ENCODE measurements at regions not wholly inside any gene's neighbourhood (a gene's known extent, or its start where the extent isn't known, plus 50 kb on each side); places are given as distances from the start of the nearest gene placed in this dataset.
"Not testable (repeated sequence)": the region's sequence is repeated elsewhere in the genome, so short reads cannot be mapped to it uniquely, and the experiment has no call there.

DNA sequence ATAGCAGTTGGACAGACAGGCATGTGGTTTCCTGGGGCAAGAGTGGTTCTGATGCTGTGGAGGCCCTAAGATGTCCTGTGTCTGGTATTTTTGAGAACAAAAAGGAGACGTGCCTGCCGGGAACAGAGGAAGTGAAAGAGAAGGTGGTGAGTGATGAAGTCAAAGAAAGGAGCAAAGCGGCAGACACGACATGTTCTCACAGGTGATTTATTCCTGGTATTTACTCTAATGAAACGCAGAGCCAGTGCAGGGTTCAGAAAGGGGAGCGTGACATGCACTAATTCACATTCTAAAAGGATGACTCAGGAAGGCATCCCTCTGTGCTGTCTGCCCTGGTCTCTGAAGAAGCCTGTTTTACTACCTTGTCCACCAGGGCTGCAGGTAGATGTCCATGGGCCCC is 211.0 kb downstream of the KCNE4 start:
- Mint-ChIP-seq H3K4me1 (no peaks in the 10 kb centered on the region), H3K27me3 (no peaks in the 10 kb centered on the region), H3K9me3 (peaks cover 3% of the 10 kb centered on the region), H3K36me3 (ENCODE audit: low read depth) (no peaks in the 10 kb centered on the region), H3K4me3 (no peak overlapping the region), H3K27ac (no peak overlapping the region)
- CTCF ChIA-PET: no interaction called here
- no peak for DNase-seq
- POLR2A ChIA-PET: no interaction called here

DNA sequence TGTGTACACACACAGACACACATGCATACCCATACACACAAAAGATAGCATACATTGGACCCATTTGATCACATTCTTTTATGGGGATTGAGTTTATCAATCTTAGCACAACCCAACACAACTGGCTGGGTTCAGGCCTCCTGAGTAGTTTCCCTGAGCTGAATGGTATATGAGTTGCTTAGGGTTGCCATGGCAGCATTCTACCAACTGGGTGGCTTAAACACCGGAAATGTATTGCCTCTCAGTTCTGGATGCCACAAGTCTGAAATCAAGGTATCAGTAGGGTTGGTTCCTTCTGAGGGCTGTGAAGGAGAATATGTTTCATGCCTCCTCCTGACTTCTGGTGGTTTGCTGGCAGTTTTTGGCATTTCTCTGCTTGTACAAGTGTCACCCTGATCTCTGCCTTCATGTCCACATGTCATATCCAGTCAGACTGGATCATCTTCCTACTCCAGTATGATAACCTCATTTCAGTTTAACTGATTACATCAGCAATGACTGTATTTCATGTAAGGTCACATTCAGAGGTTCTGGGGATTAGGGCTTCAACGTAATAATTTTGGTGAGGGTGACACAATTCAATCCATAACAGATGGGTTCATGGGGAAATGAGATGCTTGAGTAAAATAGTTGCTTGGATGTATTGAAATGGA is 212.7 kb downstream of the KCNE4 start:
- Mint-ChIP-seq H3K4me1 (no peaks in the 10 kb centered on the region), H3K4me3 (no peak overlapping the region), H3K27me3 (no peaks in the 10 kb centered on the region), H3K27ac (no peak overlapping the region), H3K9me3 (peaks cover 3% of the 10 kb centered on the region), H3K36me3 (ENCODE audit: low read depth) (no peaks in the 10 kb centered on the region)
- ChIA-PET POLR2A (no interaction called here), CTCF (no interaction called here)
- no peak for DNase-seq

DNA sequence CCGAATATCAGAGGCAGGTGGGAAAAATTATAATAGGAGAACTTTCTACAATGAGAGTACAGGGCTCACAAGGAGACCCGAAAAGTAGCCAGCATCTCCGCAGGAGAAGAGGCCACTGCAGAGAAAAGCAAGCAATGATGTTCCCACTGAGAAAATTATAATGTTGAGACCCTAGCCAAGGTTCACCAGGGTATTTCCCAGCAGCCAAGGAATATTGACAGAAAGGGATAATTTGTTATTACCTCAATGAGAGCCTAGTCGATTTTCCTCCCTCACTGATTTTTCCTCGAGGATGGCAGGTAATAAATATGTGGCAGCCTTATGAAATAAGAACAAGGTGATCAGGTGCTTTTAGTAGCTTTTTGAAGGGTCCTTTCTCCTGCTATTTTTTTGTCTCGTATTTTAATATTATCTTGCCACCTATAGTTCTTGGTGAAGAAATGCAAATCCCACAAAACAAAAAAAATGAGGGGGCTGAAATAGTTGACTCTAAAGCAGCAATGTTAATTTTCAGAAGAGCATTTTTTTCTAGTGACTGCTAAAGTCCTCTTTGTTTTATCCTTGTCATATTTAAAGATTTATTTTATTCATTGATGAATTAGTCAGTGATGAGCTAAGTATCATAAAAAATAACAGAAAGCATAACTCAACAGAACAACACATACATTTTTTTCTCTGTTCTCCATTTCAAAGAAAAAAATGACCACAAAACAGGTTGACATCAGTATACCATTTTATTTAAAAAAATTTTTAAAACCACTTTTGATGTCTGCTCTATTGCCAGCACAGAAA is 215.4 kb downstream of the KCNE4 start:
- Mint-ChIP-seq H3K36me3 (ENCODE audit: low read depth) (no peaks in the 10 kb centered on the region), H3K9me3 (no peaks in the 10 kb centered on the region), H3K27ac (no peak overlapping the region), H3K4me1 (no peaks in the 10 kb centered on the region), H3K27me3 (no peaks in the 10 kb centered on the region), H3K4me3 (no peak overlapping the region)
- CTCF ChIA-PET: no interaction called here
- POLR2A ChIA-PET: no interaction called here
- no peak for DNase-seq

DNA sequence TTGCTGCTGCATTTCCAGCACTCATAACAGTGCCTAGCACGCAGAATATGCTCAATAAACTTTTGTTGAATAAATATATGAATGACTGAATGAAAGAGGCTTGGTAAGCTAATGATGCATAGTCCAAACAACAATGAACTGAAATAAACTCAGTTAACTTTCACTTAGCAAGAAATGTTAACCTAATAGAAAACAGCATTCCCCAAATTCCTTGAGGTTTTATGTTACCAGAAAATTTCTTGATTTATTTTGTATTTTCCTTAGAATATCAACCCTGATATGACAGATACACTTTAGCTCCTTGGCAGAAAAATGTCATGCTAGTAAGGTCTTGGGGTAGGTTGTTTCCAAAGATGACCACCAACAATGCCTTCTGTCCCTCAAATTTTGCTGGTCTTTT is 217.4 kb downstream of the KCNE4 start:
- no peak for DNase-seq
- H3K27ac Mint-ChIP-seq: no peak overlapping the region
- ChIA-PET CTCF (no interaction called here), POLR2A (no interaction called here)
- H3K4me3 Mint-ChIP-seq: no peak overlapping the region
- no peaks in the 10 kb centered on the region for H3K9me3 Mint-ChIP-seq
- no peaks in the 10 kb centered on the region for H3K36me3 Mint-ChIP-seq (ENCODE audit: low read depth)
- H3K4me1 Mint-ChIP-seq: no peaks in the 10 kb centered on the region
- no peaks in the 10 kb centered on the region for H3K27me3 Mint-ChIP-seq

DNA sequence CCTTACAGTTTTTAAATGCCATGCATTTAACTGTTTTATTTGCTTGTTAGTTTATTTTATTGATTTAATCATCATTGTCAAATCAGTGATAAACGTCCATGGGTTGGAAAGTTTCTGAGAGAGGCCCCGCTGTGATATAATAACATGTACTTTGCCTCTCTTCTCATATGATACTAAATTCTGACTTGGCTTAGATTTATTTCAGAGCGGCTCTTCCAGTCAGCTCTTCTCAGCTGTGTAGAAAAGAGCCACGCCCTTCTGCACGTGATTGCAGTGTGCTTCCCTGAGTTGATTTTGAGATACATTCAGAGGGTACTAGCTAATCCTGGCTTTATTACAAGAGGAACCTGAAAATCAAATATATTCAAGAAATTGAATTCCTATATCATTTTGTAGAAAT is 218.6 kb downstream of the KCNE4 start:
- CTCF ChIA-PET: no interaction called here
- H3K27ac Mint-ChIP-seq: no peak overlapping the region

DNA sequence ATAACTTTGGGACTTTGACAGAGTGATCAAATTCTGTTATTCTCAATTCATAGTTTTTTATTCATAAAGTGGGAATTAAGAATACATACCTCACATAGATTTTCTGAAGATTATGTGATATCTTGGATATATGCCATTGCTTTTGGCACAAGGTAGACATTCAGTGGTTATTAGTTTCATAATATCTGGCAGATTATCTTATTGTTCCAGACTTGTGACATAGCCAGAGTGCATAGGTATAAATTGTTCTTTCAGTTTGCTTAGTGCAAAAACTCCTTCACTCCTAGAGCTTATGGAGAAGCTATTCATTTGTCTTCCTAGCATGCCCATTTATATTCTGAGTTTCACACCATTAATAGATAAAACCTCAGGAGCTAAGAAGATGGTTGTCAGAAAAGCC is 222.0 kb downstream of the KCNE4 start:
- no peak for DNase-seq
- ChIA-PET POLR2A (no interaction called here), CTCF (no interaction called here)
- H3K4me1 Mint-ChIP-seq: no peaks in the 10 kb centered on the region
- no peaks in the 10 kb centered on the region for H3K9me3 Mint-ChIP-seq
- no peak overlapping the region for H3K4me3 Mint-ChIP-seq
- no peaks in the 10 kb centered on the region for H3K27me3 Mint-ChIP-seq
- no peaks in the 10 kb centered on the region for H3K36me3 Mint-ChIP-seq (ENCODE audit: low read depth)
- H3K27ac Mint-ChIP-seq: no peak overlapping the region

More for the DNA sequence above, 218.6 kb downstream of the KCNE4 start:
- Mint-ChIP-seq H3K4me1 (no peaks in the 10 kb centered on the region), H3K4me3 (no peak overlapping the region), H3K36me3 (ENCODE audit: low read depth) (no peaks in the 10 kb centered on the region), H3K27me3 (no peaks in the 10 kb centered on the region), H3K9me3 (no peaks in the 10 kb centered on the region)
- POLR2A ChIA-PET: no interaction called here
- DNase-seq: no peak

DNA sequence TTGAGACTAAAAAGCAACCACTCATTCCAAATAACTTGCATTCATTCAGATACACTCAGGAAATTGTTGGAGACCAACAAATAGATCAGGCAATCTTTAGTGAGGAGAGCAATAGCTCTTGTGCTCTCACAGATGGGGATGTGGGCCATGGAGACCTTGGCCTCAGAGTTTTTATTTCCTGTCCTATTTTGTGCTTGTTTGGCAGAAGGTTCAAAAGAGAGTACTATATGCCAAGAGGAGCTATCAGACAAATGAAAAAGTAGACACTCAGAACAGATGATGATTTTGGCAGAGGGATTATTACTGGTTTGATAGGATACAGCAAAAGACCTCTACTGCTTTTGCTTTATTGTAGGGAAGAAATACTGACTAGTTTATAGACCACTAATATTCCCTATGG is 230.2 kb downstream of the KCNE4 start:
- H3K9me3 Mint-ChIP-seq: no peaks in the 10 kb centered on the region
- no peaks in the 10 kb centered on the region for H3K27me3 Mint-ChIP-seq
- no peaks in the 10 kb centered on the region for H3K36me3 Mint-ChIP-seq (ENCODE audit: low read depth)
- H3K4me1 Mint-ChIP-seq: no peaks in the 10 kb centered on the region
- ChIA-PET CTCF (no interaction called here), POLR2A (no interaction called here)
- H3K4me3 Mint-ChIP-seq: no peak overlapping the region
- DNase-seq: no peak
- H3K27ac Mint-ChIP-seq: no peak overlapping the region

DNA sequence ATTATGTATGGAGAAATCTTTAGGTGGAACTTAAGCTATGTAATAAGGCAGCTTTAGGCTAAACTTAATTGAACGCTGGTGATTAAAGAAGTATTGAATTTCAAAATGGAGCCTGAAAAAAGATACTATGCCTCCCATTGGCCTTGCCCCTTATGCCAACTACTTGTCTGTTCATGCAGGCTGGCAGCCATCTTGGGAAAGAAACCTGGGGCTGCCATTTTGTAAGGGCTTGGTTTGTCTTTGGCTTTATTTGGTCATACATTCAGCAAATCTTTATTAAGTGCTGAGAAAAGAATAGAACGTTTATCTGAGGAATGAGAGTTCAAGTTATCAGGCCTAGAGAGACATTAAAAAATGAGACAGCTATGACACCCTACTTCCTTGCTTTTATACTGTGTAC is 231.3 kb downstream of the KCNE4 start:
- no peaks in the 10 kb centered on the region for H3K27me3 Mint-ChIP-seq
- ChIA-PET POLR2A (no interaction called here), CTCF (no interaction called here)
- no peak for DNase-seq
- no peak overlapping the region for H3K4me3 Mint-ChIP-seq
- H3K36me3 Mint-ChIP-seq (ENCODE audit: low read depth): no peaks in the 10 kb centered on the region
- H3K27ac Mint-ChIP-seq: no peak overlapping the region
- H3K4me1 Mint-ChIP-seq: no peaks in the 10 kb centered on the region
- no peaks in the 10 kb centered on the region for H3K9me3 Mint-ChIP-seq

DNA sequence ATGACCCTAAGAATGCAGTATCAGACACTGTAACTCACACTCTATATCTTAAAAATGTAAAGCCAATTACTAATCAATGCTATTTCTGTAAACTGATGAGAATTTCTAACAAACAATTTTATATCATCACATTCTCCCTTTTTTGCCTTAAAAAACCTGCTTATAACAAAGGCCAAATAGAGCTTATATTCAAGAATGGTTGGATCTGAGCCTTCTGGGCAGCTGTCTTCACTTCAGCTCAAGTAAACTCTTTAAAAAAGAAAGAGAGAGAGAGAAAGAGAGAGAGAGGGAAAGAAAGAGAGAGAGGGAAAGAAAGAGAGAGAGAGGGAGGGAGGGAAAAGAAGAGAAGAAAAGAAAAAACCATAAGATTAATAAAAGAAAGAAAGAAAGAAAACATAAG is 231.8 kb downstream of the KCNE4 start:
- no peaks in the 10 kb centered on the region for H3K36me3 Mint-ChIP-seq (ENCODE audit: low read depth)
- ChIA-PET CTCF (no interaction called here), POLR2A (no interaction called here)
- H3K9me3 Mint-ChIP-seq: no peaks in the 10 kb centered on the region
- no peaks in the 10 kb centered on the region for H3K27me3 Mint-ChIP-seq
- H3K27ac Mint-ChIP-seq: no peak overlapping the region
- no peak for DNase-seq
- no peak overlapping the region for H3K4me3 Mint-ChIP-seq
- H3K4me1 Mint-ChIP-seq: no peaks in the 10 kb centered on the region

DNA sequence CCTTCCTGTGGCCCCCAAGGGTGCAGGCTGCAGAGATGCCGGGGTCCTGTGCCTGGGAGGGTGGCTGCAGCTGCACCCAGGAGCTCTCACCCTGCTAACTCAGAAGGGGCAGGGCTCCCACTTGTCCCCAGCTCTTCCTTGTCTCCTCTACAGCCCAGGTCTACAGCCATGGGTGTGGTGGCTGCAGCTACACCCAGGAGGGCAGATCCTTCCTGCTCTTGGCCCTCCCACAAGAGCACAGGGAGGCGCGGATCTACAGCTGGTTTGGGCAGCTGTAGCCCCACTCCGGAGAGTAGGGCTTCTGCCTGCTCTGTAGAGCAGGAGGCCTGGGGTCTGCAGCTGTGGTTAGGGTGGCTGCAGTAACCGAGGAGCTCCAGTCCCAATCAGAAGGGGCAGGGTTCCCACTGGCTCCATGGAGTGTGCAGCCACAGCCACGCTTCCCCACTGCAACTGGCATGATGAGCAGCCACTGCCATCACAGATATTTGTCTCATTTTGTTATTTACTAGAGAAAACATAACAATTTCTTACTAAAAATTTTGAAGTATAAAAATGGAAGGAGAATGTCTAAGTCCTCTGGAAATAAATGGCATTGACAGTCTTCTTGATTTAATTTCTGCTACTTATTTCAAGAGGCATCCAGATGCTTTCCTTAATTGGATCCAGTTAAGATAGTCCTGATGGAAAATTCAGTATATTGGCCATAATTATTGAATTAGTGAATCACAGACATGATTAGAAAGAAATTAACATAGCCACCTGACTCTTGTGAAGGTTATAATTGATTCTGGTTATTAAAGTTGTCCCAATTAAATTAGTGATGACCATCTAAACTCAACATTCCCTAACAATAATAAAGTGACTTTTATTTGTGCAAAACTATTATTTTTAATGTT is 233.6 kb downstream of the KCNE4 start:
- no peak overlapping the region for H3K27ac Mint-ChIP-seq
- DNase-seq: no peak
- no peaks in the 10 kb centered on the region for H3K4me1 Mint-ChIP-seq
- POLR2A ChIA-PET: no interaction called here
- CTCF ChIA-PET: no interaction called here
- H3K27me3 Mint-ChIP-seq: no peaks in the 10 kb centered on the region
- no peak overlapping the region for H3K4me3 Mint-ChIP-seq
- peaks cover 2% of the 10 kb centered on the region for H3K9me3 Mint-ChIP-seq
- H3K36me3 Mint-ChIP-seq (ENCODE audit: low read depth): no peaks in the 10 kb centered on the region

DNA sequence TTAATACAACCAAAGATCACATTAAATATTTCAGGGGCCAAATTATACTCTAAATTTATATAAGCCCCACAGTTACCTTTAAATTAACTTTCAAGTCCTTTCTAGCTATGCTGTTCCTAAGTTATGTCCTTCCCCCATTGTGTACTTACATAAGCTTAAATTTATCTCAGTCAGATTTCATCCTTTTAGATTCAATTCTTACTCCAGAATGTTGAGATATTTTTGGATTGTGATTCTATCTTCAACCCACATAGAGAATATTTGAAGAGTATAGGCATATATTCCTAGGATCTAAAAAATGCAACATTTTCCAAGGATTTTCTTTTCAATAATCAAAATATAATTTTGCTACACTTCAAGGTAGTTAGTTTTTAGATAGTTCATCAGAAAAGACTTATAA is 242.8 kb downstream of the KCNE4 start:
- no peak for DNase-seq
- Mint-ChIP-seq H3K9me3 (peaks cover 7% of the 10 kb centered on the region), H3K27ac (no peak overlapping the region), H3K4me3 (no peak overlapping the region), H3K36me3 (ENCODE audit: low read depth) (no peaks in the 10 kb centered on the region), H3K27me3 (no peaks in the 10 kb centered on the region), H3K4me1 (no peaks in the 10 kb centered on the region)
- ChIA-PET CTCF (no interaction called here), POLR2A (no interaction called here)

DNA sequence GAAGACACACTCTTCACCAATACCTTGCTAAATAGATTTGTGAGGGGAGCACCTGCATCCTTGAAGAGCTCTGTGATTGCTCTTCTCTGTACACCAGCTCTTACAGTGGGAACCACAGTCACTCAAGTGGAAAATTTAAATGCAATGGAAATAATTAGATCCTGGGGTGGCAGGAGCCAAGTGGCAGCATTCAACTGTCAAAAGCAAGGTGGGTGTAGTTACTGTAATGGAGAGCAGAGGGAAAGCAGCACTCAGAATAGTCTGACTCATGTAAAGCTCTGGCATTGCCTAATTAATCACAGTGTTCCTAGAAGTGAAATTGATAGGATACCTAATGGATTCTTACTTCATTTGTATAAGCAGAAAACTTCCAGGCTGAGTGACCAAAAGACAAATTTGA is 245.8 kb downstream of the KCNE4 start:
- DNase-seq: no peak
- no peaks in the 10 kb centered on the region for H3K27me3 Mint-ChIP-seq
- H3K4me3 Mint-ChIP-seq: no peak overlapping the region
- H3K9me3 Mint-ChIP-seq: no peaks in the 10 kb centered on the region
- no peaks in the 10 kb centered on the region for H3K36me3 Mint-ChIP-seq (ENCODE audit: low read depth)
- H3K4me1 Mint-ChIP-seq: no peaks in the 10 kb centered on the region
- no peak overlapping the region for H3K27ac Mint-ChIP-seq
- POLR2A ChIA-PET: no interaction called here
- CTCF ChIA-PET: no interaction called here

DNA sequence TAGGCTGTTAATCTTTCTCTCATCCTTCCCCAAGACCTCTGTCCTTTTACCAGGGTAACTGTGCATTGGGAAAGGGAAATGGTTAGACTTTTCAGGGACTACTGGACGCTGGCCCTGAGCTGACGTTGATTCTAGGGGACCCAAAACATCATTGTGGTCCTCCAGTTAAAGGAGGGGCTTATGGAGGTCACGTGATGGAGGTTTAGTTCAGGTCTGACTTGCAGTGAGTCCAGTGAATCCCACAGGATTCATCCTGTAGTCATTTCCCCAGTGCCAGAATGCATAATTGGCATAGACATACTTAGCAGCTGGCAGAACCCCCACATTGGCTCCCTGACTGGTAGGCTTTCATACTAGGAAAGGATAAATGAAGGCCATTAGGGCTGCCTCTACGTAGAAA is 246.3 kb downstream of the KCNE4 start:
- H3K36me3 Mint-ChIP-seq (ENCODE audit: low read depth); POLR2A ChIA-PET; H3K4me3 Mint-ChIP-seq: not testable (repeated sequence)

DNA sequence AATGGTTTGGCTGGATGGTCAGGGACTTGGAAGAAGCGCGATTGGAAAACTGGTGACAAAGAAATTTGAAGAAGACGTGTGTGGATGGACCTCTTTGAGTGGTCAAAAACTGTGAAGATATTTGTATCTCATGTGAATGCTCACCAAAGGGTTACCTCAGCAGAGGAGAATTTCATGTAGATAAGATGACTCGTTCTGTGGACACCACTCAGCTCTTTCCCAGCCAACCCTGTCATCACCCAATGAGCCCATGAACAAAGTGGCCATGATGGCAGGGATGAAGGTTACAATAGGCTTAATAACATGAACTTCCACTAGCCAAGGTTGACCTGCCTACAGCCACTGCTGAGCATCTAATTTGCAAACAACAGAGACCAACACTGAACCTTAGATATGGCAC is 248.3 kb downstream of the KCNE4 start:
- Mint-ChIP-seq H3K27me3 (no peaks in the 10 kb centered on the region), H3K27ac (no peak overlapping the region), H3K9me3 (no peaks in the 10 kb centered on the region), H3K36me3 (ENCODE audit: low read depth) (no peaks in the 10 kb centered on the region), H3K4me3 (no peak overlapping the region), H3K4me1 (no peaks in the 10 kb centered on the region)
- CTCF ChIA-PET: no interaction called here
- DNase-seq: no peak
- POLR2A ChIA-PET: no interaction called here

More for the DNA sequence above, 246.3 kb downstream of the KCNE4 start:
- H3K27ac Mint-ChIP-seq, H3K9me3 Mint-ChIP-seq, CTCF ChIA-PET, H3K27me3 Mint-ChIP-seq, DNase-seq, H3K4me1 Mint-ChIP-seq: not testable (repeated sequence)
